HG03139 (cell line): ENCODE measurements at regions not wholly inside any gene's neighbourhood (a gene's known extent, or its start where the extent isn't known, plus 50 kb on each side); places are given as distances from the start of the nearest gene placed in this dataset.
"Not testable (repeated sequence)": the region's sequence is repeated elsewhere in the genome, so short reads cannot be mapped to it uniquely, and the experiment has no call there.

Source experiments
- ATAC-seq: cut with Tn5 transposase; IDR thresholded peaks from one replicate; pipeline ENCODE4 v1.9.1; 2021; ENCODE audit not compliant: unreplicated experiment

GRCh38 chr3:26118165-26118564 lies 328.3 kb downstream of the OXSM start:
- ATAC-seq, result no peak

GRCh38 chr3:26132942-26133341 lies 343.1 kb downstream of the OXSM start:
- no peak for ATAC-seq

GRCh38 chr3:26141296-26141695 lies 351.4 kb downstream of the OXSM start:
- ATAC-seq, result no peak

- ATAC-seq, result no peak
These were observed 355.9 kb downstream of the OXSM start for GRCh38 chr3:26145769-26146168.

- ATAC-seq, result not testable (repeated sequence)
These were observed 367.5 kb downstream of the OXSM start for GRCh38 chr3:26157428-26157827.

GRCh38 chr3:26171006-26171405 lies 381.1 kb downstream of the OXSM start:
- ATAC-seq, result no peak

- ATAC-seq, result no peak
These were observed 401.7 kb downstream of the OXSM start for GRCh38 chr3:26191556-26191955.

- ATAC-seq, result no peak
These were observed 403.7 kb downstream of the OXSM start for GRCh38 chr3:26193558-26193957.

- ATAC-seq, result no peak
These were observed 406.9 kb downstream of the OXSM start for GRCh38 chr3:26196781-26197180.

- ATAC-seq, result no peak
These were observed 408.7 kb downstream of the OXSM start for GRCh38 chr3:26198609-26199008.

GRCh38 chr3:26202169-26202568 lies 412.3 kb downstream of the OXSM start:
- ATAC-seq, result no peak

- ATAC-seq, result no peak
These were observed 415.6 kb downstream of the OXSM start for GRCh38 chr3:26205475-26205874.

GRCh38 chr3:26208201-26208600 lies 414.4 kb upstream of the LRRC3B start:
- no peak for ATAC-seq

GRCh38 chr3:26229801-26230200 lies 392.8 kb upstream of the LRRC3B start:
- no peak for ATAC-seq

GRCh38 chr3:26233374-26233773 lies 389.2 kb upstream of the LRRC3B start:
- ATAC-seq, result no peak

GRCh38 chr3:26236531-26236930 lies 386.0 kb upstream of the LRRC3B start:
- no peak for ATAC-seq

GRCh38 chr3:26237036-26237682 lies 385.4 kb upstream of the LRRC3B start:
- ATAC-seq, result no peak

- not testable (repeated sequence) for ATAC-seq
These were observed 378.0 kb upstream of the LRRC3B start for GRCh38 chr3:26244586-26244985.

GRCh38 chr3:26245236-26245635 lies 377.3 kb upstream of the LRRC3B start:
- ATAC-seq, result no peak

GRCh38 chr3:26246901-26247300 lies 375.7 kb upstream of the LRRC3B start:
- ATAC-seq, result no peak

- ATAC-seq, result no peak
These were observed 374.9 kb upstream of the LRRC3B start for GRCh38 chr3:26247712-26248111.

- no peak for ATAC-seq
These were observed 370.6 kb upstream of the LRRC3B start for GRCh38 chr3:26252001-26252400.

- ATAC-seq, result no peak
These were observed 366.3 kb upstream of the LRRC3B start for GRCh38 chr3:26256224-26256623.
